Glutamatergic neuron (in vitro differentiated cells): ENCODE measurements at regions not wholly inside any gene's neighbourhood (a gene's known extent, or its start where the extent isn't known, plus 50 kb on each side); places are given as distances from the start of the nearest gene placed in this dataset.
"Not testable (repeated sequence)": the region's sequence is repeated elsewhere in the genome, so short reads cannot be mapped to it uniquely, and the experiment has no call there.

Experiments used
- DNase-seq: peaks from one replicate; pipeline ENCODE4 v3.0.0; 2022
- H3K27ac Mint-ChIP-seq: one replicate; pipeline ENCODE4 v1.8.0; 2020; ENCODE audit warnings: mild to moderate bottlenecking, mixed read lengths, inconsistent platforms; ENCODE audit not compliant: unreplicated experiment
- H3K27me3 Mint-ChIP-seq: one replicate; pipeline ENCODE4 v1.8.0; 2020; ENCODE audit warnings: mild to moderate bottlenecking, moderate library complexity, mixed read lengths, inconsistent platforms; ENCODE audit not compliant: unreplicated experiment
- H3K36me3 Mint-ChIP-seq: one replicate; pipeline ENCODE4 v1.8.0; 2020; ENCODE audit warnings: mild to moderate bottlenecking, mixed read lengths, inconsistent platforms; ENCODE audit not compliant: unreplicated experiment
- H3K4me1 Mint-ChIP-seq: one replicate; pipeline ENCODE4 v1.8.0; 2020; ENCODE audit warnings: mild to moderate bottlenecking, low read depth, mixed read lengths, inconsistent platforms; ENCODE audit not compliant: unreplicated experiment
- H3K4me3 Mint-ChIP-seq: one replicate; pipeline ENCODE4 v1.8.0; 2020; ENCODE audit warnings: mild to moderate bottlenecking, mixed read lengths, inconsistent platforms; ENCODE audit not compliant: unreplicated experiment
- H3K9me3 Mint-ChIP-seq: one replicate; pipeline ENCODE4 v1.8.0; 2020; ENCODE audit warnings: mild to moderate bottlenecking, moderate library complexity, mixed read lengths, inconsistent platforms; ENCODE audit not compliant: unreplicated experiment
- TF ChIP-seq, protein P1 (sequence below): fragments of 200-600 bp; sonication (generic); IDR thresholded peaks from one replicate; pipeline ENCODE4 v1.5.0; 2021; ENCODE audit not compliant: partially characterized antibody, unreplicated experiment

DNA sequence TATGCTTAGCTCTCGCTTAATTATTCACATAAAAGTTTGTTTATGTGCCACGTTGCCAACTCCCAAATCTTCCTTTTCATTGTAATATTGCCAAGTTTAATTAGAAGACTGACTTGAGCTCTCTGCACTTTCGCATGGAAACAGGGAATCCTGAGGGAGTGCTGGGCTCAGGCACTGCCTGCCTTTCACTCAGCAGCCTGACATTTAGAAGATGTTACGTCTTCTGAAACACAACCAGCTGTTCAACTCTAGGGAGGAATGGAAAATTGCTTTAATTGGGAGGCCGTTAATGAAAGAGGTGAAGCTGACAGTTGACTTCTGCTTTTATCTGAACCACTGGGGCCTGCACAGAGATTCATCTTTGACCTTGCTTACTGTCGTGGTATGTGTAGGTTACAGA, 77.4 kb upstream of the MTHFD1L start:
- H3K27ac Mint-ChIP-seq: peak overlapping the region; percentile 9
- H3K4me3 Mint-ChIP-seq: no peak overlapping the region
- H3K4me1 Mint-ChIP-seq: peaks cover 8% of the 10 kb centered on the region
- H3K9me3 Mint-ChIP-seq: no peaks in the 10 kb centered on the region
- no peaks in the 10 kb centered on the region for H3K27me3 Mint-ChIP-seq
- H3K36me3 Mint-ChIP-seq: no peaks in the 10 kb centered on the region
- no peak for DNase-seq
- TF ChIP-seq, protein P1, sequence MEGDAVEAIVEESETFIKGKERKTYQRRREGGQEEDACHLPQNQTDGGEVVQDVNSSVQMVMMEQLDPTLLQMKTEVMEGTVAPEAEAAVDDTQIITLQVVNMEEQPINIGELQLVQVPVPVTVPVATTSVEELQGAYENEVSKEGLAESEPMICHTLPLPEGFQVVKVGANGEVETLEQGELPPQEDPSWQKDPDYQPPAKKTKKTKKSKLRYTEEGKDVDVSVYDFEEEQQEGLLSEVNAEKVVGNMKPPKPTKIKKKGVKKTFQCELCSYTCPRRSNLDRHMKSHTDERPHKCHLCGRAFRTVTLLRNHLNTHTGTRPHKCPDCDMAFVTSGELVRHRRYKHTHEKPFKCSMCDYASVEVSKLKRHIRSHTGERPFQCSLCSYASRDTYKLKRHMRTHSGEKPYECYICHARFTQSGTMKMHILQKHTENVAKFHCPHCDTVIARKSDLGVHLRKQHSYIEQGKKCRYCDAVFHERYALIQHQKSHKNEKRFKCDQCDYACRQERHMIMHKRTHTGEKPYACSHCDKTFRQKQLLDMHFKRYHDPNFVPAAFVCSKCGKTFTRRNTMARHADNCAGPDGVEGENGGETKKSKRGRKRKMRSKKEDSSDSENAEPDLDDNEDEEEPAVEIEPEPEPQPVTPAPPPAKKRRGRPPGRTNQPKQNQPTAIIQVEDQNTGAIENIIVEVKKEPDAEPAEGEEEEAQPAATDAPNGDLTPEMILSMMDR: no peak

DNA sequence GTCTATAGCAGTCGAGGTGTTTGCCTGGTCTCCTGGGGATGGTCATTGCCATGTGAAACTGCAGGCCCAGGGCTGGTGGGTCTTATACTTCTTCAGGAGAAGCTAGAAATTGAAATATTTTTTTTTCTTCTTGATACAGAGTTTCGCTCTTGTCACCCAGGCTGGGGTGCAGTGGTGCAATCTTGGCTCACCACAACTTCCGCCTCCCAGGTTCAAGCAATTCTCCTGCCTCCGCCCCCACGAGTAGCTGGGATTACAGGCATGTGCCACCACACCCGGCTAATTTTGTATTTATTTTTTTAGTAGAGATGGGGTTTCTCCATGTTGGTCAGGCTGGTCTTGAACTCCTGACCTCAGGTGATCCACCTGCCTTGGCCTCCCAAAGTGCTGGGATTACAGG, 75.6 kb upstream of the MTHFD1L start:
- H3K9me3 Mint-ChIP-seq, H3K27ac Mint-ChIP-seq, H3K4me1 Mint-ChIP-seq, DNase-seq, H3K27me3 Mint-ChIP-seq, H3K36me3 Mint-ChIP-seq, H3K4me3 Mint-ChIP-seq: not testable (repeated sequence)

DNA sequence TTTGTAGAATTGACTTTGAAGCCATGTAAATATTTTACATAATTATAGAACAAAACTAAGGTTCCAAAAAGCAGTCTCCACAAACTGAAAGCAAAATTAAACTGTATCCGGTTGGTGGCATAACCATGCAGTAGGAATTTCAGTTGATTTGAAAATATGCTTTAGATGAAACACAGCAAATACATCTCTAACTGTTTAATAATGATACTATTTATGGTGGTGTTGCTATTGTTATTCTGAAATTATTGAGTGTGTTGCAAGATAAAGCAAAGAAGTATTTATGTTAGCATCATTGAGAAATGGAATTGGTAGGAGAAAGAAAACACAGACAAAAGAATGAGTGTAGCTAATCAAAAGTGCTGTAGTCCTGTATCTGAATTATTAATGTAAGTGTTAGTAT, 73.8 kb upstream of the MTHFD1L start:
- Mint-ChIP-seq H3K4me1 (peaks cover 8% of the 10 kb centered on the region), H3K9me3 (peaks cover 2% of the 10 kb centered on the region), H3K36me3 (no peaks in the 10 kb centered on the region), H3K4me3 (no peak overlapping the region), H3K27ac (no peak overlapping the region), H3K27me3 (no peaks in the 10 kb centered on the region)
- TF ChIP-seq, protein P1: no peak
- no peak for DNase-seq

DNA sequence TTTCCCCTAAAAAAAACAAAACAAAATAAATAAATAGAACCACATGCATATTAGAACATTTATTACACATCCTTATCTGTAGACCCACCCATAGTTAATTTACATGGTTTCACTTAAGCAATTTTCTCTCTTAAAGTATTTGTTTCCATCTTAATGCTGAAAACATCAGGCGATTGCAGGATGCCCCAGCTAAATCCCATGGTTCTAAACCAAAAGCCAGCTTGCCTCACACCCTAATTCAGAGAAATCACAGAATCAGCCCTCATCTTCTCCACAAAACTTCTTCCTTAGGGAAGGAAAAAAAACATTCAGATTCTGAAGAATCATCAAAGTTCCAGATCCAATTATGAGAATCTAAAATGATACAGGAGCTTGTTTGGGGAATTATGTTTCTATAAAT, 67.6 kb upstream of the MTHFD1L start:
- TF ChIP-seq, protein P1: no peak
- Mint-ChIP-seq H3K27ac (no peak overlapping the region), H3K27me3 (no peaks in the 10 kb centered on the region), H3K4me3 (no peak overlapping the region), H3K9me3 (peaks cover 2% of the 10 kb centered on the region), H3K36me3 (no peaks in the 10 kb centered on the region), H3K4me1 (no peaks in the 10 kb centered on the region)
- no peak for DNase-seq

DNA sequence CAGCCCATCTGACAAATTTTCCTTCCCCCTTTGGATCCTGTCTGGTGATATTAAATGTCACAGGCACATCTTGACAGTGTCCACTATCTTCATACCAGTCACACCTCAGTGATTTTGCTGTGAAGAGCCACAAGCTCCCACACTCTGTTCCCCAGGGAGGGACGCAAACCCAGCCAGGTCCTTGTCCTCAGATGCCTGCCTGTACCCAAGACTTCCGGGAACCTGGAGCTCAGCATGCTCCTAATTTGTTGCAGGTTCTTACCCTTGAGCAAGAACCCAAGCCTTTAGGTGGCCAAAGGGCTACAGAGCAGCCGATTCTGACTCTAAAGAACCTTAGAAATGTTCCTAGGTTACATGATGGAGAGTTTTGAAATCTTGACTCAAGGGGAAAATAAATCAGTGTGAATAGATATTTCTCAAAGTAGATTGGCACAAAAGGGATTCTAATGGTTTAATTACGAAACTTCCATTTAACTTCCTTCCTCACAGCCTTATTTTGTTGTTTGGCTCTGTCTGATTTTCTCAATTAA, 66.2 kb upstream of the MTHFD1L start:
- no peak overlapping the region for H3K27ac Mint-ChIP-seq
- H3K9me3 Mint-ChIP-seq: no peaks in the 10 kb centered on the region
- no peak overlapping the region for H3K4me3 Mint-ChIP-seq
- no peaks in the 10 kb centered on the region for H3K27me3 Mint-ChIP-seq
- TF ChIP-seq, protein P1: no peak
- no peaks in the 10 kb centered on the region for H3K36me3 Mint-ChIP-seq
- no peak for DNase-seq
- H3K4me1 Mint-ChIP-seq: no peaks in the 10 kb centered on the region
